Ovary (tissue), 3 donors: ENCODE measurements at regions not wholly inside any gene's neighbourhood (a gene's known extent, or its start where the extent isn't known, plus 50 kb on each side); places are given as distances from the start of the nearest gene placed in this dataset.

Source experiments
- EP300 ChIP-seq: sonication (generic); formaldehyde crosslinking; IDR thresholded peaks from one replicate; pipeline ENCODE4 v1.6.1; 2017; ENCODE audit warnings: antibody characterized with exemption
- POLR2A ChIP-seq: fragments of 450-650 bp; IDR thresholded peaks from one replicate; pipeline ENCODE4 v1.6.1; 2017; ENCODE audit warnings: antibody characterized with exemption, mild to moderate bottlenecking, moderate library complexity
- TF ChIP-seq, protein P1 (sequence below), 3 donors: fragments of 450-650 bp in 2 of 3; fragments of 200-600 bp in 1 of 3; IDR thresholded peaks; one replicate each; pipeline versions ENCODE4 v1.5.1 to v1.8.0; 2016 to 2022; ENCODE audit warnings: antibody characterized with exemption in 3 of 3, mild to moderate bottlenecking in 1 of 3
- donor health status: DM: no; HTN: no; CAD: no.

DNA sequence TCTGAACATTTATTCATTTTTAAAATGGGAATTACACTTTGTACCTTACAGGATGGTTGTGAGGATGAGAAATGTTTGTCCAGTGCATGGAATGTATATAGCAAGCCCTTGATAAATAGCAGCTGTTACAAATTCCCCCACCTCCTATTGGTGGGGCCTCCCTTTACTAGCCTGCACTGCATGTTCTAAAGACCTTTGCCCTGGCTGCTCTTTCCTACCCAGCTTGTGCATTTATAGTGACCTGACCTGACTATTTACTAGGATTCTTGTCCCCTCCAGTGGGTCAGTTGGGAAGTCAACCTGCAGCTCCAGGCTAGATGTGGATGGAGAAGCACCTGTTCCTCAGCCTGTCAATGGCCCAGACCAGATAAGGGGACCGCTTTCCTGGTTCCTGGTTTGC, 180.3 kb downstream of the HIPK3 start:
- TF ChIP-seq, protein P1, sequence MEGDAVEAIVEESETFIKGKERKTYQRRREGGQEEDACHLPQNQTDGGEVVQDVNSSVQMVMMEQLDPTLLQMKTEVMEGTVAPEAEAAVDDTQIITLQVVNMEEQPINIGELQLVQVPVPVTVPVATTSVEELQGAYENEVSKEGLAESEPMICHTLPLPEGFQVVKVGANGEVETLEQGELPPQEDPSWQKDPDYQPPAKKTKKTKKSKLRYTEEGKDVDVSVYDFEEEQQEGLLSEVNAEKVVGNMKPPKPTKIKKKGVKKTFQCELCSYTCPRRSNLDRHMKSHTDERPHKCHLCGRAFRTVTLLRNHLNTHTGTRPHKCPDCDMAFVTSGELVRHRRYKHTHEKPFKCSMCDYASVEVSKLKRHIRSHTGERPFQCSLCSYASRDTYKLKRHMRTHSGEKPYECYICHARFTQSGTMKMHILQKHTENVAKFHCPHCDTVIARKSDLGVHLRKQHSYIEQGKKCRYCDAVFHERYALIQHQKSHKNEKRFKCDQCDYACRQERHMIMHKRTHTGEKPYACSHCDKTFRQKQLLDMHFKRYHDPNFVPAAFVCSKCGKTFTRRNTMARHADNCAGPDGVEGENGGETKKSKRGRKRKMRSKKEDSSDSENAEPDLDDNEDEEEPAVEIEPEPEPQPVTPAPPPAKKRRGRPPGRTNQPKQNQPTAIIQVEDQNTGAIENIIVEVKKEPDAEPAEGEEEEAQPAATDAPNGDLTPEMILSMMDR (IDR thresholded peaks at IDR 0.05), result no peak
- TF ChIP-seq POLR2A, result no peak
- no peak for TF ChIP-seq EP300
